Activated T-cell treated with anti-CD3 and anti-CD28 coated beads for 24 hours (primary cell): ENCODE measurements at regions not wholly inside any gene's neighbourhood (a gene's known extent, or its start where the extent isn't known, plus 50 kb on each side); places are given as distances from the start of the nearest gene placed in this dataset.
"Not testable (repeated sequence)": the region's sequence is repeated elsewhere in the genome, so short reads cannot be mapped to it uniquely, and the experiment has no call there.

Experiments
- DNase-seq: peaks from one replicate; pipeline ENCODE4 v3.0.0-alpha.2; 2020; ENCODE audit warnings: low read depth

DNA sequence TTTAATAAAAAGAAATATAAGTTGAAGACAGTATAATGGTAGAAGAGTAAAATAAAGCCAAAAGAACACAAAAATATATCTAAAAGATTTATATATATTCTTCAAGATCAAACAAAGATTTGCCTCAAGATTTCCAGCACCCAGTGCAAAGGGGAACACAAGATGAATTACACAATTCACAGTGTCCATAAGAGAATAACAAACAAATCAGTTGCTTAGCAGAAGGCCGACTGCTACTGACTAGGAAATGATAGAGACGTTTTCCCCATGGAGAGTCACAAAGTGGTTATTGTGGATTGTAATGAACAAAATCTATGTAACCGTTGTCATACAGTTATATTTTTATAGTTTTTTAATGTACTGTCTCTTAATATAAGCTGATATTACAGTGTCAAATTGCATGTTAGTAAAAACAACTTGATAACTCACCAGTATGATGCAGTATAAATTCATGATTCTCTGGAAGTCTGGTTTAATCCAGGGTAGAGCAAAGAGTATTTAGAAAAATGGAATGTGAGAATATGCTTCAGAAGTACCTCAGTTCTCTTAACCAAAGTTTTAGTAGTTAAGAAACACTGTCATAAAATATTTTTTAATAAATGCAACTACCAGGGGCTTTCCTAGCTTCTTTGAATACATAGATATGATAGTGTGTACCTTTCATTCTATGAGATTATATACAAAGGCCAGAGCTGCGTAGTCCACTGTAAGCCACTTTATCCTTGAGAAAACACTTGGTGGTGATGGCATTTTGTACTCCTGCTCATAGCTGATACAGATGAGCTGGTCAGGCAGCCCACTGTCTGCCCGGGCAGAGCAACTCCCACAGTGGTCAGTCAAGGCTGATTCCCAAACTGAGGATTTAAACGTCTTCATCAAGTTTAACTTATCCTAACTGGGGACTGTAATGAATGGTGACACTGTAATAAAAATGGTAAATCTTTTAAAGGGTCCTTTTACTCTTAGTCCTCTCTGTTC is 180.5 kb upstream of the DTNA start:
- DNase-seq: no peak

GRCh38 chr18:34531110-34531509 is 179.0 kb upstream of the DTNA start:
- no peak for DNase-seq

- DNase-seq: not testable (repeated sequence)
Observed at GRCh38 chr18:34534642-34535041, 175.5 kb upstream of the DTNA start.

GRCh38 chr18:34540897-34541296 is 169.2 kb upstream of the DTNA start:
- DNase-seq: no peak

- no peak for DNase-seq
Observed at GRCh38 chr18:34542625-34543024, 167.5 kb upstream of the DTNA start.

- DNase-seq: no peak
Observed at GRCh38 chr18:34543356-34543755, 166.7 kb upstream of the DTNA start.

DNA sequence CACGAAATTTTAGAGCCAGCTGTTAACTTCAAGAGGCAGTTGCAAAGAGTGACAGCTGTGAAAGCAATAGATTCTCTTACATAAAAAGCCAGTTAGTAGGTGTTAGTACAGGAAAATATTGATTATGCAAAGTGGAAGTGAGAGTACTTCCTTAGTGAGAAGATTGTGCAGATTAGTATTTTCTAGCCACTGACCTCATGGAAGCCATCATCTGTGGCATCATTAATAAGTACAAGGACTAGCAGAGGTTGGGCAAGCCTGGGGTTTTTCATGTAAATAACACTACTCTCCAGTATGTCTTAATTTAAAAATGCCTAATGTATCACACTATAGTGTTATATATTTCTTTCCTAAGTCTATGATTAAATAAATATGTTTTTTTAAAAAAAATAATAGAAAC is 166.2 kb upstream of the DTNA start:
- no peak for DNase-seq

DNA sequence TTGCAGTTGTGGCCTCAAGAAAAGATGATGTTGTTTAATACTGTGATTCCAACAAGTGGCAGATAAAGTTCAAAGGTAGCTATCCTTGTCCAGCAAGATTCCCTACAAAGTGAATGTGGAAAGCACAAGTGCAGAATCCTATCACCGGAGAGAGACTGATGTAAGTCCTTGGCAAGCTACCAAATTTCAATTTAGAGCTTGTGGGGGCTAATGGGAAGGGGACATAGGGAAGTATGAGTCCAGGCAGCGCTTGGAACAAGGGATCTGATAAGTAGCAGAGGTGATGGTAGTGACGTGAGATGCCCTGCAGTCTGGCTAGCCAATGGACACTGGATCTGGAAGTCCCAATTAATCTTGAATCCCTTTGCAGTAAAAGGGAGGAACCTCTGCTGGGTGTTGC is 165.2 kb upstream of the DTNA start:
- DNase-seq: no peak

- DNase-seq: no peak
Observed at GRCh38 chr18:34548120-34548972, 161.8 kb upstream of the DTNA start.

GRCh38 chr18:34548973-34549294 is 161.2 kb upstream of the DTNA start:
- no peak for DNase-seq

DNA sequence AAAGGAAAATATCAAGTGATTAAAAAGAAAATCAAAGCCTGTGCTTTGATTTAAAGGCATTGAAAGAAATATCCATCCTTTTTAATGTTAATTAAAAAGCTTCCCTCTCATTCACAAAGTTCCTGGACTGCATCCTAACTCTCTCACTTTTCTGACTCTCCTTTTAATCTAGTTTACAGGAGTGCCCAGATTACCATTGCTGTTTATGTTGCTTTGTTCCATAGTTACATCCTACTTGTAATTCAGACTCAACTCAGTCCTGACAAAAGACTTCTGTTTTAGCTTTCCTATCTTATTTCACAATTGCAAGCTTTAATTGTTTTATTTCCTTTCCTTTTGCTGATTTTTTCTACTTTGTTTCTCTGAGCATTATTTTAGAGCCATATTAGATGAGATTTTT is 160.7 kb upstream of the DTNA start:
- no peak for DNase-seq

DNA sequence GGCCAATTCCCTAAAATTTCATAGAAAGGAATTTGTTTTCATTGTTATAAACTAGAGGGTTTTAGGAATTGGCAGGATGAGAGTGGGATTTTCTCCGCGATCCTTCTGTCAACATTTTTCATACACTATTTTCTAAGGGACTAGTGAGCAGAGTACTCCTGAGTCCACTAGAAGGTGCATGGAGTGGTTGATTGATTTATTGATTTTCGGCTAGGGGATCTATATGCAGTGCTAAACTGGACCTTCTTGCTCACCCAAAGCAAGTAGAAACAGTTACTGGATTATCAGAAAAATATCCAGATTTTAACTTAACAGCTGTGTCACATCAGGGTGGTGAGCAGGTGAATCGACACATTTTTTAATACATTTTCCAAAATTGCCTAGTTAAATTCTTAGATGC is 159.9 kb upstream of the DTNA start:
- no peak for DNase-seq

- DNase-seq: no peak
Observed at GRCh38 chr18:34550902-34551301, 159.2 kb upstream of the DTNA start.

DNA sequence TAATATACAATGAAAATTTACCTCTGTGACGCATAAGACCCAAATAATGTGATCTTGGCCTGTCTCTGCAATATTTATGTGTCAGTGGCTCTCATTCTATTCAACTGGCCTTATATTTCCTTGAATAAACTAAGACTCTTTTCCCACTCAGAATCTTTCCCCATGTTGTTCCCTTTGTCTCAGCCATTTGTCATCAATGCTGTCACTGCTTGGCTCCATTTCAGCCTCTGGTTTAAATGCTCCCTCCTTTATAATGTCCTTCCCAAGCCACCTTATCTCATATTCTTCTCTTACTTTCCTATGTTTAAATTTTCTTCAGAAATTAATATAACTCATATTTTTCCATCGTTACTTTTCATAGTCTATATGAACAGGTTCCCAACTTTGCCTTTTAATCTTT is 158.3 kb upstream of the DTNA start:
- no peak for DNase-seq

- DNase-seq: no peak
Observed at GRCh38 chr18:34562252-34562870, 147.7 kb upstream of the DTNA start.

GRCh38 chr18:34567857-34568256 is 142.2 kb upstream of the DTNA start:
- DNase-seq: no peak

- no peak for DNase-seq
Observed at GRCh38 chr18:34576622-34577021, 133.5 kb upstream of the DTNA start.

GRCh38 chr18:34583895-34584294 is 126.2 kb upstream of the DTNA start:
- DNase-seq: no peak

DNA sequence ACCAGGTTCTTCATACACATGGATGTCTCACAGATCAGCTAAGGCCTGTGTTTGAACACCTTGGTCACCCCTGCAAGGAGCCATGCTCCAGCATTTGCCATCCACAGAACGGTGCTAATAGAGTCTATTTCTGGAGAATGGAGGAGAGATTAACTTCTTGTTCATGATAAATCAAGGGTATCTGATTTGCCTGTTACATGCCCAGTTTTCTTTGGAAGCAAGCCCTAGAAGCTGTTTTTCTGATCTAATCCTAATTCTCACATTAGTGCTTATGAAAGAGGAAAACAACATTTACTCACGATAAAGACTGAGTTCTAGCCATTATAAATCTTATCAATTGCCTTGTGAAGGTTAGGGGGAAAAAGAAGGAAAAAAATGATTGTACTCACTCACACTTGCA is 119.6 kb upstream of the DTNA start:
- DNase-seq: no peak

DNA sequence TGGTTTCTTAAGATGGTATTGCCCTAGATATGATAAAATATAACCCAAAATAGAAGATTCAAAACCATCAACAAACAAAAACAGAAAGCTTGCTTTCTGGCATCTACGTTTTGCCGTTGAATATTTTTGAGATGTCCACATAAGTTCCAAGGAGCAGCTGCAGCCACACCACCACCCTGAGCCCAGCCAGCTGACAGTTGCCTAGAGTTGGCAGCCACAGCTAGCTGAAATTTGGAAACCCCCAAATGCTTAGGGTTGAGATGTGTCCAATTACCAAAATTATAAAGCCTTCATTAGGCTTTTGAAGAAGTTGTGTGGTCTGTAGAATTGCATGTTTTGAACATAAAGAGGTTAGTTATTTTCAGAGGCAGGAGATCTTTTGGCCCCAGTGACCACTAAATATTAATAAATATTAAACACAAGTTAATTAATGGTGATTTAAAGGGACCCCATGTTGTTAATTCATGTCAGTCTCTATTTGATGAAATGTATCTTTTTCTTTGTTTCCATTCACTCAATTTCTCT is 118.1 kb upstream of the DTNA start:
- DNase-seq: no peak

DNA sequence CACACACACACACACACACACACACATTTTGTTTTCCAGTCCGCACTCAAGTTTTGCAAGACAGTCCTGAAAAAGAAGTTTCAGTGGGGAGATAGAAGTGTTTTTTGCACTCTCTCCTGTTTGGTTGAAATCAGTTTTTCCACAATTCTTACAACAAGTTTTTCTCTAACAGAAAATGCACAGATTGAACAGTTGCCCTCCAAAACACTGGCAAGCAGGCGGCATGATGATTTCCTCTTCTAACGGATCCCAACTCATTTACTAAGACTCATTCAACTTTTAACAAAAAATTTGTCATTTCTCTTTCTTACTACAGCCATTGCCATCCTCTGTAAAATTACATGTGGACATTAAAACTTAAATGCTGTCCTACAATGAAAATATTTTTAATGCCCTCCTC is 117.6 kb upstream of the DTNA start:
- DNase-seq: no peak

- DNase-seq: no peak
Observed at GRCh38 chr18:34592961-34593382, 117.1 kb upstream of the DTNA start.

GRCh38 chr18:34594266-34594665 is 115.8 kb upstream of the DTNA start:
- DNase-seq: no peak
